Fibroblast of lung (primary cell): ENCODE measurements at regions not wholly inside any gene's neighbourhood (a gene's known extent, or its start where the extent isn't known, plus 50 kb on each side); places are given as distances from the start of the nearest gene placed in this dataset.

ENCODE experiments used
- CTCF ChIP-seq, 2 donors: IDR thresholded peaks in 1 of 2; conservative IDR thresholded peaks in 1 of 2; 1 replicate in 1 of 2; 2 replicates in 1 of 2; pipeline ENCODE4 v1.5.1; 2011 to 2012; ENCODE audit warnings: low read length in 2 of 2, control low read depth in 1 of 2, inconsistent platforms in 1 of 2, low read depth in 1 of 2, mild to moderate bottlenecking in 1 of 2
- EZH2 ChIP-seq: IDR thresholded peaks from 2 replicates; pipeline ENCODE4 v1.5.1; 2012; ENCODE audit warnings: low read length, control low read depth, mild to moderate bottlenecking; ENCODE audit errors: missing control alignments

GRCh38 chr5:173804579-173804978 is 83.6 kb upstream of the CPEB4 start:
- no peak for TF ChIP-seq CTCF (conservative IDR thresholded peaks at IDR 0.05 in 1 of 2, IDR thresholded peaks at IDR 0.05 in 1 of 2; ENCODE audit: low read depth in 1 of 2, low read length in 2 of 2)
- no peak for TF ChIP-seq EZH2
